ENCODE measurements at regions not wholly inside any gene's neighbourhood (a gene's known extent, or its start where the extent isn't known, plus 50 kb on each side); places are given as distances from the start of the nearest gene placed in this dataset.

GRCh38 chr16:6124136-6124535 lies 1026.5 kb upstream of the EEF2KMT start:
- in situ Hi-C loops (cut with MboI; ENCODE audit: low sequenced_read_pairs, unreplicated experiment) = no loop called here
- DNase-seq (ENCODE audit: low spot score) = no peak
- no peak for TF ChIP-seq CTCF (IDR thresholded peaks at IDR 0.05; ENCODE audit: borderline replicate concordance, control extremely low read depth, extremely low read depth, insufficient read depth, missing control alignments)

GRCh38 chr16:6122401-6122800 lies 1024.8 kb upstream of the EEF2KMT start:
- in situ Hi-C loops (cut with MboI; ENCODE audit: low sequenced_read_pairs, unreplicated experiment) = no loop called here
- DNase-seq (ENCODE audit: low spot score) = no peak
- no peak for TF ChIP-seq CTCF (IDR thresholded peaks at IDR 0.05; ENCODE audit: borderline replicate concordance, control extremely low read depth, extremely low read depth, insufficient read depth, missing control alignments)

DNA sequence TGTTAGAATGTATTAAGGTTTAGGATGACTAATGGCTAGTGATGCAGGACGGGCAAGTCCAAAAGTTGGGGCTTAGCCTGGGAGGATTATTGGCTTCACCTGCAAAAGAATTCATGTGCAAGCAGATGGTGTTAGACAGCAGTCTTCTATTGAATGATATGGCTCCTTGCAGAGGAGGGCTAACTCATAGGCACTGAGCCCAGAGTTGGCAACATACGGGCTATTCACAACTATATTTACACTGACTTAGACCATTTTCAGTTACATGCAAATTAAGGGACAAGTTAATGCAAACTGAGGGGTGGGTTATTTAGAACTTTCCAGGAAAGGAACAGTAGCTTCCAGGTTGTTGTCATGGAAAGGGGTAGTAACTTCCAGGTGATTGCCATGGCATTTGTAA lies 1017.1 kb upstream of the EEF2KMT start:
- DNase-seq (ENCODE audit: low spot score) = no peak
- TF ChIP-seq CTCF (IDR thresholded peaks at IDR 0.05; ENCODE audit: borderline replicate concordance, control extremely low read depth, extremely low read depth, insufficient read depth, missing control alignments) = no peak
- in situ Hi-C loops (cut with MboI; ENCODE audit: low sequenced_read_pairs, unreplicated experiment) = no loop called here

DNA sequence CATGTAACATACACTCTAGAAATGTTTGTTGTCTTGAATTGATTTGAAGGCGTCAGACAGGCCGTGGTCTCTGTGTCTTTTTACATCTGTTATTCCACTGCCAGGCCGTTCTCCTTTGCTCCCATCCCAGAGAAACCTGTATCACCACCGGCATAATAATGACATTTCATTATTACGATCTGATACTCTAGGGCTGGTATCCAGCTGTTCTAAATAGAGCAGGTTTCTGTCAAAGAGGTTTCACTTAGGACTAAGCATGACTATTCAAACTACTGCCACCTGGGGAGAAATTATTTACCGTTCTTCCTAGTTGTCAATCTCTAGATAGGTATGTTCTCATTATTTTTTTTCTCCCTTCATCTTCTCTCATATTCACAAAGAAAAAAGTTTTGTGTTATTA lies 1016.2 kb upstream of the EEF2KMT start:
- in situ Hi-C loops (cut with MboI; ENCODE audit: low sequenced_read_pairs, unreplicated experiment) = no loop called here
- TF ChIP-seq CTCF (IDR thresholded peaks at IDR 0.05; ENCODE audit: borderline replicate concordance, control extremely low read depth, extremely low read depth, insufficient read depth, missing control alignments) = no peak
- no peak for DNase-seq (ENCODE audit: low spot score)

- in situ Hi-C loops (cut with MboI; ENCODE audit: low sequenced_read_pairs, unreplicated experiment) = no loop called here
- no peak for DNase-seq (ENCODE audit: low spot score)
These were observed 1015.1 kb upstream of the EEF2KMT start for GRCh38 chr16:6112700-6113099.

DNA sequence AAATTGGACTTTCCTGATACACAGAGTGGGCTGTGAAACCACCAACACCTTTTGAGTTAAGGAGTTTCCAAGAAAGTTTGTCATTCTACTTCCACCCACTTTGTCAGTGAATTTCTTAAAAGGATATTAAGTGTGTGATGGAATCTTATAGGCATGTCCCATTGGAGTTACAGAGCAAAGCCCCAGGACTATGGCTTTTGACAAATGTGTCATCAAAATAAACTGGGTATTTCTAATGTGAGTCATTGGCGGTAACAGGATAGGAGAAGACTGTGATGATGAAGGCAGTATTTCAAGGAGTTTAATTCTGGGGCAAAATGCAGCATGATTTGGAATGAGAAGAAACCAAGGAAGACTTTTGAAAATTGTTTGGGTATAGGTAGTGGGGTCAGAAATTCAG lies 1013.8 kb upstream of the EEF2KMT start:
- DNase-seq (ENCODE audit: low spot score) = no peak
- TF ChIP-seq CTCF (IDR thresholded peaks at IDR 0.05; ENCODE audit: borderline replicate concordance, control extremely low read depth, extremely low read depth, insufficient read depth, missing control alignments) = no peak
- in situ Hi-C loops (cut with MboI; ENCODE audit: low sequenced_read_pairs, unreplicated experiment) = no loop called here

More at GRCh38 chr16:6112700-6113099, 1015.1 kb upstream of the EEF2KMT start:
- TF ChIP-seq CTCF (IDR thresholded peaks at IDR 0.05; ENCODE audit: borderline replicate concordance, control extremely low read depth, extremely low read depth, insufficient read depth, missing control alignments) = no peak

DNA sequence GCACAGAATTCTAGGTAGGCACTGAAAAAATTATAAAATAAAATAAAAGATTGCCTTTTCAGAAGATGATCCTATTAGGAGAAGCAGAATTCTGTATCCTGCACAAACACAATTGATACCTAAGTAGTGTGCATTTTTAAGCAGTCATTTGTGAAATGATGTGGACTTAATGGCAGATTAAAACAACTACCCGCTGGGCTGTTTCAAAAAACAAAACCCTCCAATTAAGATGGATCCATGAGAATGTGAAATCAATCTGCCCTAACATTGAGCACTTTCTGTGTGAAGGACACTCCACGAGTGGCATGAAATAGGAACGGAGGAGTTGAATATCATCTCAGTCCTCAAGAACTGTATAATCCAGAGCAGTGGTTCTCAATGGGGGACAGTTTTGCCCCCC lies 1012.8 kb upstream of the EEF2KMT start:
- in situ Hi-C loops (cut with MboI; ENCODE audit: low sequenced_read_pairs, unreplicated experiment) = no loop called here
- no peak for TF ChIP-seq CTCF (IDR thresholded peaks at IDR 0.05; ENCODE audit: borderline replicate concordance, control extremely low read depth, extremely low read depth, insufficient read depth, missing control alignments)
- DNase-seq (ENCODE audit: low spot score) = no peak

All from GM13976 (cell line).